SH-SY5Y (cell line): ENCODE measurements at regions not wholly inside any gene's neighbourhood (a gene's known extent, or its start where the extent isn't known, plus 50 kb on each side); places are given as distances from the start of the nearest gene placed in this dataset.

Source experiments
- GATA2 ChIP-seq: IDR thresholded peaks from 2 replicates; pipeline ENCODE4 v1.6.1; 2011; ENCODE audit warnings: mild to moderate bottlenecking, low read depth, low read length
- GATA3 ChIP-seq: IDR thresholded peaks from 2 replicates; pipeline ENCODE4 v1.6.1; 2011; ENCODE audit warnings: low read depth, mild to moderate bottlenecking, low read length, moderate library complexity

DNA sequence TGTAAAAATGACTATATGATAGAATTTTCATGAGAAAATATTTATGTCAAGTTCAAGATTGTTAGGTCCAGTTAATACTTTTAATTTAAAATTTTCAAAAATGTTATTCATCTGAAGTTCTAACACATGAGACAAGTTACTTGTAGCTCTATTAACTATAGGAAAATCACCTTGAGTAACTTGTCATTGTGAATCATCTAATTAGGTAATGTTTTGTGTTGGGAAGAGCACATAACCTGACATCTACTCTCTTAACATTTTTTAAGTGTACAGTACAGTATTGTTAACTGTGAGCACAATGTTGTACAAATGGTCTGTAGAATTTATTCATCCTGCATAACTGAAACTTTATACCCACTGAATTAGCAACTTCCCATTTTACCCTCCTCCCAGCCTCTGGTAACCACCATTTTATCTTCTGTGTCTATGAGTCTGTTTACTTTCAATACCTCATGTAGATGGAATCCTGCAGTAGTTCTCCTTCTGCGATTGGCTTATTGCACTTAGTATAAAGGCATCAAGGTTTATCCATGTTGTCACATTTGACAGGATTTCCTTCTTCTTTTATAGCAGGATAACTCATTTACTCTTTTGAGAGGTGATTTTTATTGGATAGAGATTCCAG lies 54.6 kb downstream of the ARL4A start:
- TF ChIP-seq GATA2 (no peak), GATA3 (no peak)

DNA sequence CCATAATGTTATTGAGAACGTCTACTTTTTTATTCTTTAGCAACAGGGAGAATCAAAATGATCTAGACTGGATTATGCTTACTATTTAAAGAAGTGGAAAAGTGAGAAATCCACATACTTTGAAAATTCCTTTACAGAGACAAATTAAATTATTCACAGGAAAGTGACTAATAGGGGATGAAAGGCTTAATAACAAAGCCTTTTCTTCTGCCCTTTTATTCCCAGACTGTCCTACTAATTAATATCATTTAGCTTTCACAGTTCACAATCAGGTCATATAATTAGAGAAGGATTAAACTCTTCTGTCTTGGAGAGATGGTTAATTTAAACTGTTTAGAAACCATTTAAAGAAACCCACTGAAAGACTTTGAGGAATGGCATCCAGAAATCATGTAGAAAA lies 58.8 kb downstream of the ARL4A start:
- TF ChIP-seq GATA3 (no peak), GATA2 (no peak)

DNA sequence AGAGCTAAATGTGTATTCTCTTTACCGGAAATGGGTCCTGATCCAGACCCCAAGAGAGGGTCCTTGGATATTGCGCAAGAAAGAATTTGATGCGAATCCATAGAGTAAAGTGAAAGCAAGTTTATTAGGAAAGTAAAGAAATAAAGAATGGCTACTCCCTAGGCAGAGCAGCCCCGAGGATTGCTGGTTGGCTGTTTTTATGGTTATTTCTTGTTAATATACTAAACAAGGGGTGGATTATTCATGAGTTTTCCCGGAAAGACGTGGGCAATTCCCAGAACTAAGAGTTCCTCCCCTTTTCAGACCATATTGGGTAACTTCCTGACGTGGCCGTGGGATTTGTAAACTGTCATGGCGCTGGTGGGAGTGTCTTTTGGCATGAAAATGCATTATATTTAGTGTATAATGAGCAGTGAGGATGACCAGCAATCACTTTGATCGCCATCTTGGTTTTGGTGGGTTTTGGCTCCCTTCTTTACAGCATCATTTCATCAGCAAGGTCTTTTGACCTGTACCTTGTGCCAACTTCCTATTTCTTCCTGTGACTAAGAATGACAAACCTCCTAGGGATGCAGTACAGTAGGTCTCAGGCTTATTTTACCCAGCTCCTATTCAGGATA lies 60.4 kb downstream of the ARL4A start:
- TF ChIP-seq GATA2 (no peak), GATA3 (no peak)

DNA sequence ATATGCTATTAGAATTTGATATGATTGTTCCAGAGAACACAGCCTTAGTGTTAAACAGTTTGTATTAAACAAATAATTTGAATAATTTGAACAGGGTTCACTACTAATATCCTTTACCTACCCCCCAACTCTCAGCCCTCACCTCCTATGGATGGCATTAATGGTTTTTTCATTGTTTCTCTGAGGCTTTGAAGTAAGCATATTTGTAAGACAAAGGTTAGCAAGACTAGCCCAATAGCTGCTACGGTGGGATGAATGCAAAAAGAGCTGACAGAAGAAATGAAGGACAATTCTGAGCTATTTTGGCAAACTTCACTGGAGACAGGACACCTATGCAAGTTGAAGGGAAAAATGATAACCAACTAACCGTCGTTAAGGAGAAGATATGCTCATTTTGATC lies 61.6 kb downstream of the ARL4A start:
- TF ChIP-seq GATA2 = no peak
- no peak for TF ChIP-seq GATA3

DNA sequence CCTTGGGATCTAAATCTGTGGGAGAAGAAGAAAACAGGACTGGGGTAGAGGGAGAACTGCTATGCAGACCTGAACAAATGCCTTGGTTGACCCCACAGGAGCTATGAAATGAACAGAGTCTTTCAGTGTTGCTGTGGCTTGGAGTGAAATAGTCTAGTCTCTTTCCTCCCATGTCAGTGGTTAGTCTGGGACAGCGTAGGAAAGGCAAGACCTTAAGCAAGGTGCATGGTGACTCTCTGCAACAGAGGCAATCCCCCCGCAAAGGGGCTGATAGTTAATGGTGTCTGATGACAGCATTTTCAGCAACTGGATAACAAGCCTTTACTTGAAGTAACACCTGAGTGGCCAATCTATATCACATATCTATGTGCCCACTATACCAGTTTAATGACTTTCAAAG lies 62.3 kb downstream of the ARL4A start:
- TF ChIP-seq GATA2 (no peak), GATA3 (no peak)

DNA sequence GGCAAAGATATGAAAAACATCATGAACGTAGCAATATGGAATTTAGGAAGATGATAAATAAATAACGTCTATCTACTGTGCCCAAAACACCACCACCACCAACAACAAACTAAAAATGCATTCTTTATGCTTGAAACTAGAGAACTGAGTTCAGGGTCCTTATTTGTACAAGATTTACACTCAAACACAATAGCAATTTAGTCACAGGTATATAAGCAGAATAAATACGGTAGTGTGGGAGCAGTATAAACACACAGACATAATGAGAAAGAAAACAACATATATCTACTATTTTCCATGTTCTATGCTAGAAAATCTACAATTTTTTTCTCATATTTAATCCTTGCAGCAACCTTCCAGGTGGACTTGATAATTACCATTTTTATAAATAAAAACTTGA lies 64.3 kb downstream of the ARL4A start:
- TF ChIP-seq GATA2 = no peak
- TF ChIP-seq GATA3 = no peak

DNA sequence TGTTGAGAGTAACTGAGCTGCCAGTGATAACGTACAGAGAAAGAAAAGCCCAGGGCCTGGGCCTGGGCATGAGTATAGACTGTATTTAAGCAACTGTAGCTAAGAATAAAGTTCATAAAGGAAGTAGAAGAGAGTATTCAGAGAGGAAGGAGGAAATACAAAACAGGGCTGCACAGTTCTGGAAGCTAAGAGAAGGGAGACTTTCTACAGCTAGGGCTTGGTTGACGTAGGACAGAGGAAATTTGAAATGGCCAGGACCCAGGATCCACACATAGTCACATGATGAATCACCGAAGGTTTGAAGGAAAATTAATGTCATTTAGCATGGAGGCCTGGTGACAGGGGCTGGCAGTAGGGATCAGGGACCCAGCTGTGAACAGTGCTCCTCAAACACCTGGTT lies 66.7 kb downstream of the ARL4A start:
- TF ChIP-seq GATA3 = no peak
- TF ChIP-seq GATA2 = no peak

DNA sequence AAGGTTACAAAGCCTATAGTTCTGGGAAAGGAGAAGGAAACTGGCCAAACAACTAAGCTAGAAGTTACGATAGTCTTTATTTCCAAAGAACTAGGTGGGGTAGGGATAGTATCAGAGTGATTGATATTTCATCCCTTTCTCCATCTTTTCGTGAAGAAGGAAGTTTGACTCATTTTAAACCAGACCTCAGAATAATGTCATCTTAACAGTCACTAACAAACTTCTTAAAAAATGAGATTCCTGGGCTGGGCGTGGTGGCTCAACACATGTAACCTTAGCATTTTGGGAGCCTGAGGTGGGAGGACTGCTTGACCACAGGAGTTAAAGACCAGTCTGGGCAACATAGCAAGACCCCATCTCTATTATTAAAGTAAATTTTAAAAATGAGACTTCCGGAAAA lies 69.4 kb downstream of the ARL4A start:
- TF ChIP-seq GATA2 (no peak), GATA3 (no peak)

DNA sequence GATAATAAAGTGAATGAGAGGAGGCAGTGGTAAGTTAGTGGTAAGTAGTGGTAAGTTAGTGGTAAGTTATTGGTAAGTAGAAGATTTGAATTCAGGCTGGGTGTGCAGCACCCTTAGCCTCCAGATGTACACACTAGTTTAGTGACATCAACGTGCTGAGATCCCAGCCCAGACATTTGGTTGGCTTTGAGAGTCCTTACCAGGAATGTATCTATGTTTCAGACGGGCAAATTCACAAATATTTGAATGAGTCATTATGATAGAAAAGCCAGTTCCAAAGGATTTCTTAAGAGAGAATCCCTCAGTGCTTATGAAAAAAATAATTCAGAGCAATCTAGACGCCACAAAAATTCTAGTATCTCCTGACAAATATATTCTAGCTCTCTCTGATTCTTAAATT lies 70.0 kb downstream of the ARL4A start:
- TF ChIP-seq GATA2 (no peak), GATA3 (no peak)

DNA sequence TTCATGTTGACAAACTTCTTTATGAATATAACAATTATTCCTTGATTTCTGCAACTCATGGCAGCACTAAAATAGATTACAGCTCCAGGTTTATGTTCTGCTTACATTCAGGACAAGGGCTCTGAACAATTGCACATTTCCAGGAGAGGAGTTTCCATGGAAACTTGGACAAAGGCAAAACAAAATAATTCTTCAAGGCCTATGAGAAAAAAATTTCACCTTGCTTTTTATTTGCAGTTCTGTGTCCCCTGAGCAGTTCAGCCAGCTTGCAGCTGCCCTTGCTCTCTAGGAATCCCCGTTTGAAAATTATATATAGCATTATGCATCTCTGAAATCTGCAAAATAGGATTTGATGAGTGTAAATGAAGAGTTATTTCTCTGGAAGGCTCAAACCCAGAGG lies 71.7 kb downstream of the ARL4A start:
- no peak for TF ChIP-seq GATA2
- TF ChIP-seq GATA3 = no peak

DNA sequence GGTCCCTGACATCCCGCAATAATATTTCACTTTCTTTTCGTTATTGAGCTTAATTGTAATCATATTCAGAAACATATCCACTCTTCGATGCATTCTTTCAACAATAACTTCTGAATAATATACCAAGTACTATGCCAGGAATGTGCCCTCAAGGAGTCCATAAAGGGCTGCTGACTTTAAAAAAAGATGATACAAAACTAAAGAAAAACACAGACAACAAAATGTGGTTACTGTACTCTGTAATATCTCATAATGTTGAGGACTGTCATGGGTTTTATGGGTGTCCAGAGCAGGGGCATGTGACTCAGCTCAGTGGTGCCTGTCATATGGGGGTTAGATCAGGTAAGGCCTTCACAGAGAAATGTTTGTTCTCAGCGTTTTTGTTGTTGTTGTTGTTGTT lies 73.7 kb downstream of the ARL4A start:
- no peak for TF ChIP-seq GATA2
- TF ChIP-seq GATA3 = no peak

DNA sequence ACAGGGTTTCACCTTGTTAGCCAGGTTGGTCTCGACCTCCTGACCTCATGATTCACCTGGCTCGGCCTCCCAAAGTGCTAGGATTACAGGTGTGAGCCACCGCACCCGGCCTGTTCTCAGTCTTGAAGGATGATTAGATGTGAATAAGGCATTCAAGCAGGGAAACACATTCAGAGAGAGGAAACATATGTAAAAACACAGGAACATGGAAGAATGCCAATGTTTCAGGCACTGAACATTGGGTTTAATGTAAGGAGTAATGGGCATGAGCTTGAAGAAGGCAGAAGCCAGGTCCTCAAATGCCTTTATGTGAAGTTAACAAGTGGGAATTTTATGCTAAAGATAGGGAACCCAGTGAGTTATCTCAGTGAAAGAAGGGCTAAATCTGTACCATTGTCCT lies 74.3 kb downstream of the ARL4A start:
- no peak for TF ChIP-seq GATA2
- TF ChIP-seq GATA3 = no peak

DNA sequence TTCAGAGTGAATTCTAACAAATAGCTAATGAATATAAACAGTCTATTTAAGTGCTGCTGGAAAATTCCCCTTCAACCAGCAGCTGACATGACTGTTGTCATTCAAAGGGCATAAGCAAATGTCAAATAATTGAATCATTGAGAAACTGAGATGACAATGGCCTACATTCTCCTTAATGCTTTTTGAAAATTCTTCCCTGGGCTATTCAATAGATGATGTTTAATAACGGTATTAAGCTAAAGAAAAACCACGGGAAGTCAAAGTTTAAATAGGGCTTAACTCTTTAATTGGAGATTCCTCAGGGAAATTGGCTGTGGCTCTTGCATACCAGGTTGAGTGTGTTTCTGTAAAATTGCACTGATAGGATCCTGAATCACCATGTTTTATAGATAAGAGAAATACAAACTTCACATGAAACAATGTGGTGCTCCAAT lies 77.0 kb downstream of the ARL4A start:
- no peak for TF ChIP-seq GATA2
- TF ChIP-seq GATA3 = no peak

DNA sequence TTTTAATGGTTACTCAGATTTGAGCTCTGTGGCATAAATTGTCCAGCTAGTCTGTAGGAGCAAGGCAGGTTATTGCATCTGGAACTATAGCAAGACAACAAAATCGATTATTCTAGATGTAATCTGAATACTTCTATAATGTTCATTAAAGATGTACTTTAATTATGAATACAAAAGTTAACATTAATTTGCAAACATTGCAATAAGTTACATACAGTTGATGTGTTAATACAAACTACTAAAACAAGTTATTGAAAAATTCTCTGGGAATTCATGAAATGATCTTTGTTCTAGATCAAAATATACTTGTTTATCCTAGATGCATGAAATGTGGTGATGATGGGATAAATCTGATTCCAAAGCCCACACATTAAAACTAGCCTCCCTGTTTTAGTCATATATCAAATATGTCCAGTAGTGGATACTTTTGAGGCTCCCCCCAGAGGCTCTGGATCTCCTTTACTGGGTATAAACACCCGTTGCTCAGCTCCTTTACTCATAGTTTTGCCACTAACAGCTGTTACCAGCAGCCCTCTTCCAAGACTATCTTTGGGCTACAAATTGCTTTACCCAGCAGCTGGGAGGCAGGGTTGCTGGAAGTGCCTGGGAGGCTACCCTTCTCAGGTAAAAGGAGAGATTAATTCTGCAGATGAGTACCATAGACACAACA lies 78.1 kb downstream of the ARL4A start:
- no peak for TF ChIP-seq GATA3
- no peak for TF ChIP-seq GATA2

DNA sequence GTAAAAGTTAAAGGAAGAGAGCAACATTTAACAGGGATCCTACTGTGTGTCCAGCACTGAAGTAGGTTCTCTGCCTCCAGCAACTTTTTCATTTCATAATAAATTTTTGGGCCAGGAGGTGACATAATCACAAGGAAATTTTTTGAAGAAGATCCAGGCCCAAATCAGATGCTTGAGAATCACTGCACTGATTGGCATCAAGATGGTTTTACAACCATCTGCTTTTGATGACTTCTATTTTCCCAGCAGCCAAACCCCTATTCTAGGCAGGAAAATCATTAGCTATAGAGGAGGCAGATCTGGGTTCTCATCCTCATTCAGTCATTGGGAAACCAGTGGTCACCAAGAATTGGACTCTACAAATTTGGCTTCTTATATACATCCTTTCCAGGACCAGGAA lies 79.0 kb downstream of the ARL4A start:
- TF ChIP-seq GATA3 (no peak), GATA2 (no peak)

DNA sequence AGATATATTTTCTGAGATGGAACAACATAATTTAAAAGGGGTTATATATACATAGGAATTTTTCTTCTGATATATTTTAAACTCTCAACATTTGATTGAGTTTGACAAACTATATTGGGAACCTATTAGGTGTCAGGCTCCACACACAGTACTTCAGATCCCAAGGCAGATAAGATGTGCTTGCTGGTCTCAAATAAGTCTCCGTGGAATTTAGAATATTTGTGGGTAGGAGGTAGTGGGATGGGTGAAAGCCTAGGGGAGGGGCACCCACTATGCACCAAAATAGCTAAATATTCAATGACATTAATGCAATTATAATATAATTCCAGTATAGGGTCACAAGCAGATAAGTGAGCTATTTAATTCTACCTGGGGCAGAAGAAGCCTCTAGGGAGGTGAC lies 81.5 kb downstream of the ARL4A start:
- TF ChIP-seq GATA3 (no peak), GATA2 (no peak; the same call in 1 of the 2 replicates)
